Right lobe of liver (tissue), 6 donors: ENCODE measurements at regions not wholly inside any gene's neighbourhood (a gene's known extent, or its start where the extent isn't known, plus 50 kb on each side); places are given as distances from the start of the nearest gene placed in this dataset.
"Not testable (repeated sequence)": the region's sequence is repeated elsewhere in the genome, so short reads cannot be mapped to it uniquely, and the experiment has no call there.

Source experiments
- ATAC-seq, 4 donors: fragments of 200-7000 bp; cut with Tn5 transposase; one replicate each; pipeline ENCODE4 v1.9.1; 2020; ENCODE audit warnings: mild to moderate bottlenecking in 4 of 4, moderate library complexity in 4 of 4
- DNase-seq, 3 donors: peaks; one replicate each; pipeline ENCODE4 v3.0.0-alpha.2; 2020
- H3K27ac ChIP-seq, 3 donors: fragments of 200-600 bp; one replicate each; pipeline ENCODE4 v1.8.0; 2022
- H3K27me3 ChIP-seq, 2 donors: fragments of 200-600 bp; one replicate each; pipeline ENCODE4 v1.8.0; 2022
- H3K36me3 ChIP-seq, 4 donors: fragments of 200-600 bp; sonication (generic) in 1 of 4; one replicate each; pipeline versions ENCODE4 v1.5.1 to v1.8.0; 2017 to 2022; ENCODE audit warnings: control low read depth in 1 of 4
- H3K4me1 ChIP-seq, 4 donors: fragments of 200-600 bp; sonication (generic) in 1 of 4; one replicate each; pipeline versions ENCODE4 v1.5.1 to v1.8.0; 2017 to 2022; ENCODE audit warnings: control low read depth in 1 of 4
- H3K4me3 ChIP-seq, 3 donors: fragments of 200-600 bp; one replicate each; pipeline ENCODE4 v1.8.0; 2022
- H3K9me3 ChIP-seq, 4 donors: fragments of 200-600 bp; sonication (generic) in 1 of 4; one replicate each; pipeline versions ENCODE4 v1.5.1 to v1.8.0; 2017 to 2022; ENCODE audit warnings: control low read depth in 1 of 4
- POLR2A ChIP-seq: fragments of 450-650 bp; IDR thresholded peaks from one replicate; pipeline ENCODE4 v1.6.1; 2017; ENCODE audit warnings: antibody characterized with exemption, mild to moderate bottlenecking
- WGBS: methylation state at CpG from one replicate; pipeline ENCODE4 v1.1.6; 2018; ENCODE audit warnings: low coverage, low lambda C conversion rate; ENCODE audit not compliant: insufficient coverage; ENCODE audit errors: missing lambda C conversion rate; 5-methylcytosine and 5-hydroxymethylcytosine counted together
- intact Hi-C, 2 donors: fragments of 100-400 bp; cut with DNase I; formaldehyde crosslinking; loops; one replicate each; pipeline versions ENCODE4 v1.11.2 to v1.14.1; 2022
- TF ChIP-seq, protein P1 (sequence below), 4 donors: fragments of 200-600 bp in 3 of 4; fragments of 450-650 bp in 1 of 4; IDR thresholded peaks; one replicate each; pipeline versions ENCODE4 v1.5.1 to v1.8.0; 2016 to 2022; ENCODE audit warnings: antibody characterized with exemption in 4 of 4, mild to moderate bottlenecking in 2 of 4
- donor health status: DM: no; HTN: yes; CAD: no.
- donor health status: DM: no; HTN: no; CAD: no.
- donor health status: DM: no; HTN: no; CAD: no.
- donor health status: DM: no; HTN: yes; CAD: no.
- donor health status: DM: no; HTN: yes; CAD: no.

DNA sequence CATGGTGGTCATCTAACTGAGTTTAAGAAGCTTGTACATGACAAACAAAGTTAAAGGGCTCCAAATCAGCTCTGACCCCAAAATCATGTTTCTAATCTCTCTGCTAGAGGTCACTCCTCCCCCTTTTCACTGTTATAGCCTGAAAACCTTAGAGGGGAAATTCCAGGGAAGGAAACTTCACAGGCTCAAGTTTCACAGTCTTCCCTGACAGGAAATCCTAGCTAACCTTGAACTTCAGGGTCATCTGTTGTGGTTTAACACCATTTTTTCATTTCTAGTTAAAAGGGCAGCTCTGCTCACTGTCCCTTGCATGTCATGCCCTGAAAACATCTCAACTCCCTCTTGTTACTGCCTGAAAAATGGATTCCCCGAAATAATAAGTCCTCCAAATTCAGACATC is 104.4 kb upstream of the BMP2 start:
- 50% methylated on average over 1 of the region's 1 CpG for WGBS
- Histone ChIP-seq H3K27ac (no peak overlapping the region), H3K36me3 (no peaks in the 10 kb centered on the region), H3K27me3 (no peaks in the 10 kb centered on the region), H3K9me3 (no peaks in the 10 kb centered on the region), H3K4me1 (peaks cover 0 to 12% (median 2%) of the 10 kb centered on the region in 4 donors), H3K4me3 (no peak overlapping the region)
- DNase-seq: no peak
- TF ChIP-seq POLR2A: no peak
- TF ChIP-seq, protein P1, sequence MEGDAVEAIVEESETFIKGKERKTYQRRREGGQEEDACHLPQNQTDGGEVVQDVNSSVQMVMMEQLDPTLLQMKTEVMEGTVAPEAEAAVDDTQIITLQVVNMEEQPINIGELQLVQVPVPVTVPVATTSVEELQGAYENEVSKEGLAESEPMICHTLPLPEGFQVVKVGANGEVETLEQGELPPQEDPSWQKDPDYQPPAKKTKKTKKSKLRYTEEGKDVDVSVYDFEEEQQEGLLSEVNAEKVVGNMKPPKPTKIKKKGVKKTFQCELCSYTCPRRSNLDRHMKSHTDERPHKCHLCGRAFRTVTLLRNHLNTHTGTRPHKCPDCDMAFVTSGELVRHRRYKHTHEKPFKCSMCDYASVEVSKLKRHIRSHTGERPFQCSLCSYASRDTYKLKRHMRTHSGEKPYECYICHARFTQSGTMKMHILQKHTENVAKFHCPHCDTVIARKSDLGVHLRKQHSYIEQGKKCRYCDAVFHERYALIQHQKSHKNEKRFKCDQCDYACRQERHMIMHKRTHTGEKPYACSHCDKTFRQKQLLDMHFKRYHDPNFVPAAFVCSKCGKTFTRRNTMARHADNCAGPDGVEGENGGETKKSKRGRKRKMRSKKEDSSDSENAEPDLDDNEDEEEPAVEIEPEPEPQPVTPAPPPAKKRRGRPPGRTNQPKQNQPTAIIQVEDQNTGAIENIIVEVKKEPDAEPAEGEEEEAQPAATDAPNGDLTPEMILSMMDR (IDR thresholded peaks at IDR 0.05): no peak
- peak; percentile 28 to 52 (median 40) for ATAC-seq
- intact Hi-C loops: no loop called here

DNA sequence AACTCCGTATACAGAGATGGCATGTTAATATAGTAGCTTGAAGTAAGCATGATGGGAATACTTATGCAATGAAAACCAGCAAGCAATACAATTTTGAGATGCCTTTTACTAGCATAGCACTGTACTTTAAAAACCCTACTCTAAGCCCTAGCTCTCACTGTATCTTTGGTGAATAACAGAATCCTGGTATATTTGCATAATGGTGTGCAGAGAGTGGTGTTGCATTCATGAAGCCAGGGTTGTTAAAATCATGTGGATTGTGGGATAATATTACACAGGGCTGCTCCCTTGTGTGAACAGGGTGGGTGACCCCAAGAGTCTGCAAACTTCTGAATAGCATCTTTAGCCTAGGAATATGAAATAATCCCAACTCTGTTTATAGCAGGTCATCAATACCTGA is 105.2 kb upstream of the BMP2 start:
- intact Hi-C loops: no loop called here
- ATAC-seq (no peak), DNase-seq (no peak)
- H3K4me1 ChIP-seq: peaks cover 0 to 20% (median 5%) of the 10 kb centered on the region in 4 donors
- WGBS: 100% methylated on average over 1 of the region's 1 CpG
- no peaks in the 10 kb centered on the region for H3K9me3 ChIP-seq
- no peaks in the 10 kb centered on the region for H3K27me3 ChIP-seq
- H3K27ac ChIP-seq: no peak overlapping the region
- H3K36me3 ChIP-seq: no peaks in the 10 kb centered on the region
- TF ChIP-seq, protein P1 (IDR thresholded peaks at IDR 0.05): no peak
- no peak for TF ChIP-seq POLR2A
- H3K4me3 ChIP-seq: no peak overlapping the region

DNA sequence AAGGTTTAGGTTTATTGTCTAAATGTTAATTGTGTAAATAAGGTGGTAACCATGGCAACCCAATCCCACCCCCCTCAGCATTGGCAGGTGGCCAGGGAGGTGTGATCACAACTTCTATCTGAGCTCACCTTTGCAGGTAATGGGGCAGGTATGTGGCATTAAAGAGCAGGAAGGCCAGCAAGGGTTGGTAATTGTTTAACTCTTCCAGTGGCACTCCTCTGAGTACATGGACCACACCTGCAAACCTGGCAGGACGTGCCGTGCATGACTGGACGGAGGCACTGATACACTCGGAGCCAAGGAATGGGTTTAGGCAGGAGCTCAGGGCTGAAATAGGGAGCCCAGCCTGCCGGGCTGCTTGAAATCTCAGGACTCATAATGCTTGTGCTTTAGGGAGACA is 107.0 kb upstream of the BMP2 start:
- ATAC-seq: peak in 1 of 4 donors; percentile 31
- no peak overlapping the region for H3K27ac ChIP-seq

DNA sequence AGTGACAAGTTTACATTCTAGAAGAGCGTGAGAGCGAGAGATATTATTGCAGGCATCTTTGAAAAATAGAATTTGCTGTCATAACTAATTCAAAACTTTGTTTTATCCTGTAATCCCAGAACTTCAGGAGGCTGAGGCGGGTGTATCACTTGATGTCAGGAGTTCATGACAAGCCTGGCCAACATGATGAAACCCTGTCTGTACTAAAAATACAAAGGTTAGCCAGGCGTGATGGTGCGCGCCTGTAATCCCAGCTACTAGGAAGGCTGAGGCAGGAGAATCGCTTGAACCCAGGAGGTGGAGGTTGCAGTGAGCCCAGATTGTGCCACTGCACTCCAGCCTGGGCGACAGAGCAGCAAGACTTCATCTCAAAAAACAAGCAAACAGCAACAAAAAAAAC is 108.6 kb upstream of the BMP2 start:
- Histone ChIP-seq H3K27ac (peak overlapping the region in 2 of 3 donors; percentile 9 to 71), H3K4me1 (peaks cover 0 to 28% (median 9%) of the 10 kb centered on the region in 4 donors)
- H3K9me3 ChIP-seq, H3K36me3 ChIP-seq, intact Hi-C loops, H3K27me3 ChIP-seq, H3K4me3 ChIP-seq: not testable (repeated sequence)
- WGBS: 45% methylated on average over 8 of the region's 8 CpGs
- ATAC-seq (peak; percentile 34 to 65 (median 58)), DNase-seq (peak in 2 of 3 donors; percentile 55 to 57)

More for the DNA sequence above, 107.0 kb upstream of the BMP2 start:
- Histone ChIP-seq H3K36me3 (no peaks in the 10 kb centered on the region), H3K4me3 (no peak overlapping the region), H3K27me3 (no peaks in the 10 kb centered on the region), H3K9me3 (no peaks in the 10 kb centered on the region), H3K4me1 (peaks cover 0 to 28% (median 9%) of the 10 kb centered on the region in 4 donors)
- WGBS: 54% methylated on average over 2 of the region's 5 CpGs
- intact Hi-C loops: no loop called here
- TF ChIP-seq, protein P1 (IDR thresholded peaks at IDR 0.05): no peak
- TF ChIP-seq POLR2A: no peak
- DNase-seq: peak in 1 of 3 donors; percentile 53

DNA sequence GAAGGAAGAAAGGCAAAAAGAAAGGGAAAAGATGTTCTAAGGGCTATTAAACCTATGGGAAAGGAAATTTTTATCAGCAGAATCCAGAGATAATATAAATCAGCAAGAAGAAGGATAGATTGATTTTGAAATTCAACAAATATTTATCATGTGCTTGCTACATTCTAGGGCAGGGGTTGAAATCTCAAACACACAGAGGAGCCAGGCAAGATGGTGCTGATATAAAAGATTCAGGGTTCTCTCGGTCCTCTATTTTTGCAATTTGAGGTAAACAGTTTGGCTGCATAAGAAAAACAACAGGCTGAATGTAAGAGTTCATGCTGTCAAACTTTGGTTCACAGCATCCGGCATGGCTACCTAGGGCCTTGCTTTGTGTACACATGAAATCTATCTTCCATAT is 109.6 kb upstream of the BMP2 start:
- Histone ChIP-seq H3K9me3 (no peaks in the 10 kb centered on the region), H3K36me3 (no peaks in the 10 kb centered on the region), H3K4me3 (no peak overlapping the region), H3K4me1 (peaks cover 0 to 28% (median 9%) of the 10 kb centered on the region in 4 donors), H3K27ac (peak overlapping the region in 2 of 3 donors; percentile 28 to 71), H3K27me3 (no peaks in the 10 kb centered on the region)
- WGBS: 39% methylated on average over 2 of the region's 2 CpGs
- ATAC-seq: peak; percentile 60 to 71 (median 64)
- TF ChIP-seq POLR2A: no peak
- TF ChIP-seq, protein P1 (IDR thresholded peaks at IDR 0.05): no peak
- no peak for DNase-seq
- intact Hi-C loops: no loop called here
